AG10803 (cell line): ENCODE measurements at regions not wholly inside any gene's neighbourhood (a gene's known extent, or its start where the extent isn't known, plus 50 kb on each side); places are given as distances from the start of the nearest gene placed in this dataset.
"Not testable (repeated sequence)": the region's sequence is repeated elsewhere in the genome, so short reads cannot be mapped to it uniquely, and the experiment has no call there.

Source experiments
- DNase-seq: peaks from one replicate; pipeline ENCODE4 v3.0.0; 2010; ENCODE audit warnings: low read depth
- H3K4me3 ChIP-seq: 2 replicates; pipeline ENCODE4 v1.5.1; 2011; ENCODE audit warnings: mild to moderate bottlenecking, low read length, control low read depth
- TF ChIP-seq, protein P1 (sequence below): conservative IDR thresholded peaks from 2 replicates; pipeline ENCODE4 v1.5.1; 2011; ENCODE audit warnings: mild to moderate bottlenecking, low read length, control low read depth, inconsistent platforms

DNA sequence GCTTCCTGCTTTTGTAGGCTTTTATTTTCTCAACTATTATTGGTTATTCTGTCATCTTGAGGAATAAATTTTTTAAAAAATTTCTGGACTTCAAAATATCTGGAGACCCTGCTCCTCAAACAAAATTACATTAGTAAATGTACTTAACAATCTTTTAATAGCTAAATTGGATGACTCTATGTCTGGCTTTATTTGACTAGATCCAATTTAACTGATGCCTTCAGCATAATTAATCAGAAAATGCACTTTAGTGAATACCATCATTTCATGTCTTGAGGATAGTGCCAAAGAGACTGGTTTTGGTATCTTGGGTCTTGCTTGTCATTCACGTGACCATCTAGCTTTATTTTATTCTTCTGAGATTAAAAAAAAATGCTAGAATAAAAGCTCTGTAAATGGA is 1301.2 kb downstream of the JRKL start:
- TF ChIP-seq, protein P1, sequence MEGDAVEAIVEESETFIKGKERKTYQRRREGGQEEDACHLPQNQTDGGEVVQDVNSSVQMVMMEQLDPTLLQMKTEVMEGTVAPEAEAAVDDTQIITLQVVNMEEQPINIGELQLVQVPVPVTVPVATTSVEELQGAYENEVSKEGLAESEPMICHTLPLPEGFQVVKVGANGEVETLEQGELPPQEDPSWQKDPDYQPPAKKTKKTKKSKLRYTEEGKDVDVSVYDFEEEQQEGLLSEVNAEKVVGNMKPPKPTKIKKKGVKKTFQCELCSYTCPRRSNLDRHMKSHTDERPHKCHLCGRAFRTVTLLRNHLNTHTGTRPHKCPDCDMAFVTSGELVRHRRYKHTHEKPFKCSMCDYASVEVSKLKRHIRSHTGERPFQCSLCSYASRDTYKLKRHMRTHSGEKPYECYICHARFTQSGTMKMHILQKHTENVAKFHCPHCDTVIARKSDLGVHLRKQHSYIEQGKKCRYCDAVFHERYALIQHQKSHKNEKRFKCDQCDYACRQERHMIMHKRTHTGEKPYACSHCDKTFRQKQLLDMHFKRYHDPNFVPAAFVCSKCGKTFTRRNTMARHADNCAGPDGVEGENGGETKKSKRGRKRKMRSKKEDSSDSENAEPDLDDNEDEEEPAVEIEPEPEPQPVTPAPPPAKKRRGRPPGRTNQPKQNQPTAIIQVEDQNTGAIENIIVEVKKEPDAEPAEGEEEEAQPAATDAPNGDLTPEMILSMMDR: no peak
- no peak overlapping the region for H3K4me3 ChIP-seq
- no peak for DNase-seq

DNA sequence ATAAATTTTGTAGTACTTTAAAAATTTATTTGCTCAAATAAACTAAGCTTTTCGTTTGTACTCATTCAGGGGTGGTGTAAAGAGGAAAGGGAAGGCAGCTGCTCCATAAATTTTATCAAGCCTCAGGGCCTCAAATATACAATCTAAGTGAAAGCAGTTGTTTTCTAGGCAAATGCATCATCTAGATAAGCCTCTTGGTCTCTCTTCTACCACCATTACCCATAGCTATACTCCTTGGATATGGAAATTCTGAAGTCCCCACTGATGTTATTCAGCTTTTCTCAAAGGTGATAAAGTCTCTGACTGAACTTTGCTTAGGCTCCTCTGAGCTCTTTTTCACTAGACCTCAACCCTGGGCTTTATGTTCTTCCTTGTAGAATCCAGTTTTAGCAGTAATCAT is 1313.1 kb downstream of the JRKL start:
- H3K4me3 ChIP-seq: no peak overlapping the region
- TF ChIP-seq, protein P1: no peak
- no peak for DNase-seq

DNA sequence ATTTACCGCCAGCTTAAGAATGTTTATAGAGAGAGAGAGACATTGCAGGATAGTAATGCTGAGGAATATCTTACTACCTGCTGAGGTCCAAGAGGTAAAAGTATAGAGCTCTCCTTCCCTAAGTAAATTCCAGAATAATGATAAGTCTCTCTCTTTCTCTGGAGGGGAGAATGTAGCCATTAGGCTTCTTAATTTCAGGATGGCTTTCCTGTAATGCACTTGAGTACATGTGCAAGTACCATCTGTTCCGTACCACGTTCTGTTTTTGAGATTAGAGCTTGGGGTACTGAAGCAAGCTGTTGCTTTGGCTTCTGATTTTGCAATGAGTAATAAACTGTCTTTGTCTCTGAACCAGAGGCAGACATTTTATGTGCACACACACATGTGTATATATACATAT is 1314.0 kb downstream of the JRKL start:
- no peak overlapping the region for H3K4me3 ChIP-seq
- DNase-seq: no peak
- TF ChIP-seq, protein P1: no peak

DNA sequence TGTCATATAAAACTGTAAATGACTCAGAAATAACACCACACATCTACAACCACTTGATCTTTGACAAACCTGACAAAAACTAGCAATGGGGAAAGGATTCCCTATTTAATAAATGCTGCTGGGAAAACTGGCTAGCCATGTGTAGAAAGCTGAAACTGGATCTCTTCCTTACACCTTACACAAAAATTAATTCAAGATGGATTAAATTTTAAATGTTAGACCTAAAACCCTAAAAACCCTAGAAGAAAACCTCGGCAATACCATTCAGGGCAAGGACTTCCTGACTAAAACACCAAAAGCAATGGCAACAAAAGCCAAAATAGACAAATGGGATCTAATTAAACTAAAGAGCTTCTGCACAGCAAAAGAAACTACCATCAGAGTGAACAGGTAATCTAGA is 1315.3 kb upstream of the CNTN5 start:
- H3K4me3 ChIP-seq, DNase-seq: not testable (repeated sequence)

DNA sequence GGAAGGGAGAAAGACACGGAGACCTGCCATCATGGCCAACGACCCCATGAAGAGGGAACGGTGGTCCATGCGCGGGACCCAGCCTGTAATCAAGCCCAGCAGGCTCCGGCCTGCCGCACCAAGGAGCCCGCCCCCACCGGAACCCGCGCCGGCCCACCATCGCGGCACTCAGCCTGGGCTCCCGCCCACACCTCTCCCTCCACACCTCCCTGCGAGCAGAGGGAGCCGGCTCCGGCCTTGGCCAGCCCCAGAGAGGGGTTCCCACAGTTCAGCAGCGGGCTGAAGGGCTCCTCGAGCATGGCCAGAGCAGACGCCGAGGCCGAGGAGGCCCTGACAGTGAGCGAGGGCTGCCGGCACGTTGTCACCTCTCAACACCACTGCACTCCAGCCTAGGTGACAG is 1302.8 kb upstream of the CNTN5 start:
- TF ChIP-seq, protein P1: no peak
- no peak overlapping the region for H3K4me3 ChIP-seq
- no peak for DNase-seq

DNA sequence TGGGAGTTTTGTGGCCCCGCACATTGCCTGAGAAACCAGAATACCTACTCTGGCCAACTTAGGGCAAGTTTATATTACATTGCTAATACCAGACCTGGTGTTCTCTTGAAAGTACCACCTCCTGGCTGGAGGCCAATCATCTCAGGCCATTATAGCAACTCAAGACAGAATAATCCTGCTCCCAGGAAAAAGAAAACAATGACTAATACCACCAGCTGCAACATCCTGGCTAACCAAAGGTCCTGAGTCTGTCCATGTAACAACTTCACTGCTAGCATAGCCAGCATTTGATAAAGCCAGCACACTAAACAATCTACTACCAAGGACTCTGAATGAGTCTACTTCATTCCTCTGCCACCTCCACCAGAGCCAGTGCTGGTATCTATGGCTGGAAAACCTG is 1298.7 kb upstream of the CNTN5 start:
- TF ChIP-seq, protein P1: no peak
- H3K4me3 ChIP-seq: no peak overlapping the region
- DNase-seq: no peak

DNA sequence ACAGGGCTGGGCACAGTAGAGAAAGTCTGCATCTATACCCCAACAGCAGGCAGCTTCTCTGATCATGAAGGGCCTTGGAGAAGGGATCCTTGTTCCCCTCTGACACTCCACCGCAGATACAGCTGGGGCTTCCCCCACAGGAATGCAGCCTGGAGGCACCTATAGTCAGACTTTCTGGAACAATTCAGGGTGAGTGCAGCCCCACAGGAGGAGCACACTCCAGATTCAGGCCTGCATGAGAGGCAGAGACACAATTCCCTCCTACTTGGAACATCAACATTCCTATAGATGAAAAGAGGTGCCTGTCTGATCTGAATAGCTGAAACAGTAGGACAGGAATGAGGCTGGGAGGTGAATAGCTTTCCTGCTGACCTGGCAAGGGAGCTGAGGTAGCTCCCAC is 1298.0 kb upstream of the CNTN5 start:
- H3K4me3 ChIP-seq: no peak overlapping the region
- TF ChIP-seq, protein P1: no peak
- no peak for DNase-seq
